HCT116 (cell line): ENCODE measurements at regions not wholly inside any gene's neighbourhood (a gene's known extent, or its start where the extent isn't known, plus 50 kb on each side); places are given as distances from the start of the nearest gene placed in this dataset.

ENCODE experiments used
- ATAC-seq: fragments of 200-7000 bp; cut with Tn5 transposase; 2 replicates; pipeline ENCODE4 v1.9.1; 2020; ENCODE audit warnings: mild to moderate bottlenecking, moderate library complexity
- BruUV-seq: library from RNA; stranded (reverse); fragments of 400-500 nt; replicated peaks from 2 replicates; lab custom pipeline; 2021; lab: Mats Ljungman, UMichigan
- CTCF ChIA-PET: fragments of 300-600 bp; sonication (Branson Sonifier 250); formaldehyde crosslinking; loops from one replicate; lab custom pipeline; 2021; ENCODE audit warnings: antibody characterized with exemption; lab: Charles Lee
- POLR2A ChIA-PET: fragments of 300-600, 350-600 bp; sonication (Branson Sonifier 250); formaldehyde crosslinking; loops from one replicate; lab custom pipeline; 2021; ENCODE audit warnings: antibody characterized with exemption; lab: Charles Lee
- RAD21 ChIA-PET, 2 experiments: fragments of 300-600 bp; sonication (Branson Sonifier 250); formaldehyde crosslinking; loops; one replicate each; lab custom pipeline; 2023; ENCODE audit warnings: low total read pairs in 2 of 2; ENCODE audit not compliant: uncharacterized antibody in 2 of 2, unreplicated experiment in 2 of 2, low non-redundant PET in 1 of 2; lab: Charles Lee
- DNase-seq: peaks from one replicate; pipeline ENCODE4 v3.0.0-alpha.2; 2010; ENCODE audit warnings: low read depth, low spot score
- H2AFZ ChIP-seq: fragments of 200-600 bp; shearing (Covaris generic), sonication (generic); 2 replicates; pipeline ENCODE4 v1.6.1; 2017; ENCODE audit warnings: low read depth, mixed run types, mixed read lengths, antibody characterized with exemption, low read length; ENCODE audit not compliant: poor library complexity, severe bottlenecking
- H3K27ac ChIP-seq: 2 replicates; pipeline ENCODE4 v1.5.1; 2012; ENCODE audit warnings: low read depth, low read length
- H3K27me3 ChIP-seq: fragments of 200-600 bp; sonication (generic); 2 replicates; pipeline ENCODE4 v1.6.1; 2016; ENCODE audit warnings: mixed run types, low read length, mixed read lengths; ENCODE audit not compliant: insufficient read depth
- H3K36me3 ChIP-seq, 2 experiments: fragments of 200-500 bp in 1 of 2; fragments of 200-600 bp in 1 of 2; sonication (Bioruptor generic) in 1 of 2; sonication (generic) in 1 of 2; 2 replicates each; pipeline versions ENCODE4 v1.5.1 to v1.6.1; 2014 to 2016; ENCODE audit warnings: low read length in 2 of 2, inconsistent platforms in 1 of 2, mixed read lengths in 1 of 2, mixed run types in 1 of 2; ENCODE audit not compliant: insufficient read depth in 2 of 2, control insufficient read depth in 1 of 2
- H3K4me1 ChIP-seq, 2 experiments: fragments of 200-600 bp in 1 of 2; sonication (generic) in 1 of 2; 2 replicates each; pipeline versions ENCODE4 v1.5.1 to v1.6.1; 2012 to 2017; ENCODE audit warnings: low read length in 2 of 2, inconsistent platforms in 1 of 2, mild to moderate bottlenecking in 1 of 2, mixed read lengths in 1 of 2, mixed run types in 1 of 2, moderate library complexity in 1 of 2; ENCODE audit not compliant: insufficient read depth in 2 of 2, control insufficient read depth in 1 of 2
- H3K4me2 ChIP-seq: fragments of 200-600 bp; sonication (generic); 2 replicates; pipeline ENCODE4 v1.6.1; 2017; ENCODE audit warnings: mixed run types, low read length, mixed read lengths
- H3K4me3 ChIP-seq, 2 experiments: fragments of 200-600 bp in 1 of 2; sonication (generic) in 1 of 2; replicated peaks in 1 of 2; 2 replicates each; pipeline ENCODE4 v1.5.1; 2011 to 2016; ENCODE audit warnings: low read length in 2 of 2, control low read depth in 1 of 2, low read depth in 1 of 2, mild to moderate bottlenecking in 1 of 2, mixed read lengths in 1 of 2, mixed run types in 1 of 2
- H3K79me2 ChIP-seq: fragments of 200-600 bp; sonication (generic); 2 replicates; pipeline ENCODE4 v1.6.1; 2017; ENCODE audit warnings: mild to moderate bottlenecking, mixed run types, low read length, moderate library complexity, mixed read lengths; ENCODE audit not compliant: insufficient read depth
- H3K9ac ChIP-seq: fragments of 200-600 bp; sonication (generic); 2 replicates; pipeline ENCODE4 v1.6.1; 2016; ENCODE audit warnings: low read length, mixed read lengths
- H3K9me2 ChIP-seq: fragments of 200-600 bp; sonication (generic), shearing (Covaris generic); 2 replicates; pipeline ENCODE4 v1.6.1; 2017; ENCODE audit warnings: mixed run types, mild to moderate bottlenecking, moderate library complexity; ENCODE audit not compliant: insufficient read depth
- H3K9me3 ChIP-seq, 2 experiments: fragments of 200-500 bp in 1 of 2; fragments of 200-600 bp in 1 of 2; sonication (Bioruptor generic) in 1 of 2; sonication (generic) in 1 of 2; 2 replicates each; pipeline ENCODE4 v1.6.1; 2014 to 2017; ENCODE audit warnings: low read length in 2 of 2, mixed read lengths in 2 of 2, inconsistent platforms in 1 of 2, low read depth in 1 of 2, mild to moderate bottlenecking in 1 of 2, mixed run types in 1 of 2, moderate library complexity in 1 of 2; ENCODE audit not compliant: control insufficient read depth in 1 of 2, insufficient read depth in 1 of 2
- H4K20me1 ChIP-seq: fragments of 200-600 bp; sonication (generic), shearing (Covaris generic); 2 replicates; pipeline ENCODE4 v1.6.1; 2017; ENCODE audit warnings: mixed run types, mild to moderate bottlenecking, moderate library complexity; ENCODE audit not compliant: insufficient read depth
- ATF3 ChIP-seq: IDR thresholded peaks from 2 replicates; pipeline ENCODE4 v1.6.1; 2012
- CEBPB ChIP-seq: IDR thresholded peaks from 2 replicates; pipeline ENCODE4 v1.6.1; 2012; ENCODE audit warnings: low read depth
- EGR1 ChIP-seq: IDR thresholded peaks from 2 replicates; pipeline ENCODE4 v1.6.1; 2012; ENCODE audit warnings: low read depth
- ELF1 ChIP-seq: IDR thresholded peaks from 2 replicates; pipeline ENCODE4 v1.6.1; 2012; ENCODE audit warnings: low read depth, borderline replicate concordance
- EZH2 ChIP-seq: fragments of 200-600 bp; sonication (generic); IDR thresholded peaks from 2 replicates; pipeline ENCODE4 v1.6.1; 2017; ENCODE audit warnings: antibody characterized with exemption, mixed run types
- EZH2phosphoT487 ChIP-seq: fragments of 200-600 bp; IDR thresholded peaks from 2 replicates; pipeline ENCODE4 v1.6.1; 2018; ENCODE audit warnings: antibody characterized with exemption, borderline replicate concordance
- FOSL1 ChIP-seq: IDR thresholded peaks from 2 replicates; pipeline ENCODE4 v1.6.1; 2012; ENCODE audit warnings: low read depth
- JUND ChIP-seq: IDR thresholded peaks from 2 replicates; pipeline ENCODE4 v1.6.1; 2012
- MAX ChIP-seq: IDR thresholded peaks from 2 replicates; pipeline ENCODE4 v1.6.1; 2012
- POLR2A ChIP-seq: IDR thresholded peaks from 2 replicates; pipeline ENCODE4 v1.7.0; 2011; ENCODE audit warnings: borderline replicate concordance; ENCODE audit not compliant: insufficient read depth, insufficient read length; ENCODE audit errors: extremely low read depth
- RAD21 ChIP-seq: IDR thresholded peaks from 2 replicates; pipeline ENCODE4 v1.6.1; 2012; ENCODE audit warnings: low read depth, mild to moderate bottlenecking
- REST ChIP-seq: IDR thresholded peaks from 2 replicates; pipeline ENCODE4 v1.6.1; 2012; ENCODE audit warnings: low read depth
- SIN3A ChIP-seq: IDR thresholded peaks from 2 replicates; pipeline ENCODE4 v1.6.1; 2012; ENCODE audit warnings: low read depth
- SP1 ChIP-seq: IDR thresholded peaks from 2 replicates; pipeline ENCODE4 v1.6.1; 2012; ENCODE audit warnings: low read depth
- SRF ChIP-seq: IDR thresholded peaks from 2 replicates; pipeline ENCODE4 v1.6.1; 2012; ENCODE audit warnings: low read depth
- TCF7L2 ChIP-seq: IDR thresholded peaks from 2 replicates; pipeline ENCODE4 v1.7.0; 2011; ENCODE audit warnings: borderline replicate concordance, inconsistent platforms; ENCODE audit not compliant: insufficient read depth, insufficient read length; ENCODE audit errors: extremely low read depth
- YY1 ChIP-seq: IDR thresholded peaks from 2 replicates; pipeline ENCODE4 v1.6.1; 2011; ENCODE audit warnings: low read length, low read depth, moderate library complexity, mild to moderate bottlenecking; ENCODE audit not compliant: insufficient replicate concordance; ENCODE audit errors: extremely low read depth
- ZBTB33 ChIP-seq: IDR thresholded peaks from 2 replicates; pipeline ENCODE4 v1.6.1; 2011; ENCODE audit warnings: mild to moderate bottlenecking, low read length, moderate library complexity; ENCODE audit not compliant: insufficient replicate concordance; ENCODE audit errors: extremely low read depth
- ZFX ChIP-seq: fragments of 450-650 bp; IDR thresholded peaks from 2 replicates; pipeline ENCODE4 v1.6.1; 2017
- ZNF274 ChIP-seq: fragments of 200-500 bp; sonication (Bioruptor generic); IDR thresholded peaks from 2 replicates; pipeline ENCODE4 v1.6.1; 2014; ENCODE audit warnings: mild to moderate bottlenecking, low read depth, low read length, inconsistent platforms
- intact Hi-C: fragments of 100-400 bp; cut with micrococcal nuclease; formaldehyde crosslinking; loops from 2 replicates; pipeline ENCODE4 v1.10.0; 2022

GRCh38 chr3:170784406-170784805 is 85.6 kb downstream of the RPL22L1 start:
- no peak overlapping the region for H3K9ac ChIP-seq
- H3K27ac ChIP-seq = no peak overlapping the region
- intact Hi-C loops = no loop called here
- no peaks in the 10 kb centered on the region for H4K20me1 ChIP-seq
- RAD21 ChIA-PET = no interaction called here
- DNase-seq = no peak
- ATAC-seq = no peak
- H3K27me3 ChIP-seq = no peaks in the 10 kb centered on the region
- H3K36me3 ChIP-seq = no peaks in the 10 kb centered on the region
- TF ChIP-seq EZH2phosphoT487 (no peak), ATF3 (no peak), CEBPB (no peak), POLR2A (no peak), EZH2 (no peak), MAX (no peak), FOSL1 (no peak), JUND (no peak), TCF7L2 (no peak), SIN3A (no peak), EGR1 (no peak), YY1 (no peak), SP1 (no peak), ZFX (no peak), ZNF274 (no peak), REST (no peak), ELF1 (no peak), RAD21 (no peak), SRF (no peak), ZBTB33 (no peak)
- H2AFZ ChIP-seq = no peak overlapping the region
- H3K4me2 ChIP-seq = no peak overlapping the region
- no peaks in the 10 kb centered on the region for H3K4me1 ChIP-seq
- POLR2A ChIA-PET = no interaction called here
- H3K9me2 ChIP-seq = 0 out of 2 replicates have a peak, but pooled peaks cover 6% of the 10 kb centered on the region
- H3K4me3 ChIP-seq = no peak overlapping the region
- no TSS peak for BruUV-seq
- H3K79me2 ChIP-seq = no peaks in the 10 kb centered on the region
- CTCF ChIA-PET = no interaction called here
- no peaks in the 10 kb centered on the region for H3K9me3 ChIP-seq
